HG02981 (cell line): ENCODE measurements at regions not wholly inside any gene's neighbourhood (a gene's known extent, or its start where the extent isn't known, plus 50 kb on each side); places are given as distances from the start of the nearest gene placed in this dataset.
"Not testable (repeated sequence)": the region's sequence is repeated elsewhere in the genome, so short reads cannot be mapped to it uniquely, and the experiment has no call there.

Experiments used
- ATAC-seq: cut with Tn5 transposase; IDR thresholded peaks from one replicate; pipeline ENCODE4 v1.9.1; 2021; ENCODE audit warnings: mild to moderate bottlenecking, moderate library complexity; ENCODE audit not compliant: unreplicated experiment

DNA sequence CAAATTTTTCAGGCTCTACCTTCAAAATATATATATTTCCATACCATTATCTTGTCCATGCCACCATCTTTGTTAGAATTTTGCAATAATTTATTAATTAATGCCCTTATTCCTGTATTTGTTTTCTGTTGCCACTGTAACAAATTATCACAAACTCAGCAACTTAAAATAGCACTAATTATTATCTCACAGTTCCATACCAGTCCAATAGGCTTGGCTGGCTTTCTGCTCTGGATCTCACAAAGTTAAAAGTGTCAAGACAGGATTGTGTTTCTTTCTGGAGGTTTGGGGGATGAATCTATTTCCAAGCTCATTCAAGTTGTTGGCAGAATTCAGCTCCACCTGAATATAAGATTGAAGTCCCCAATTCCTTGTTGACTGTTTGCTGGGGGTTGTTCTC lies 58.6 kb upstream of the SLC38A4 start:
- no peak for ATAC-seq

DNA sequence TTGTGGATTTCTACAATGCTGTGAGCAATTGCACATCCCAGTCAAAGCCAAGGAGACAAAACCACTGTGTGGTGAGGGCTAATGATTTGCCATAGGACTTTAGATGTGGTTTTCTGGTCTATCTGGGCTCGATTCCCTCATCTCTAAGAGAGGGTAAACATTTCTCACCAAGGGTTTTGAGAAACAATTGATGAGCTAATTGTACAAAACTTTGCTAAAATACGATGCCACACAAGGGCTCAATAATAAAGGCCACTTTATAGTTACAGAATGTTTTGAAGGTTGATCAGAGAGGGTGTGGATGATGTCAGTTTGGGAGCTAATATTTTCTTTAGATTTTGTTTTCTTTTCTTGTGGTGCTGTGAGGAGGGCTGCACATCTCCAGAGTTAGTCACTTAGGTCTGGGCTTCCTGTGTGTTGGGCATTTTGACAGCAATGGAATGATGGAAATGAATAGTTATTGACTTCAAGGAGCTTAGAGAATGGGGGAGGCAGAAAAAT lies 60.8 kb upstream of the SLC38A4 start:
- no peak for ATAC-seq

DNA sequence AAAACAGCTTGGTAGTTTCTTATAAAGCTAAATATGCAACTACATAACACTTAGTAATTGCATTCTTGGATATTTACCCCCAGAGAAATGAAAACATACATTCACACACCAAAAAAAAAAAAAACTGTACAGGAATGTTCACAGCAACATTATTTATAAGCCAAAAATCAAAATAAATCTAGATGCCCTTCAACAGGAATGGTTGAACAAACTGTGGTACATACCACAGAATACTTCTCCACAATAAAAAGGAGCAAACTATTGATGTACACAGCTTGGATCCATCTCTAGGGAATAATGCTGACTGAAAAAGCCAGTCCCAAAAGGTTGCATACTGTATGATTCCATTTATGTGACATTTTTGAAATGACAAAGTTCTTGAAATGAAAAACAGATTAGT lies 62.1 kb upstream of the SLC38A4 start:
- no peak for ATAC-seq

- no peak for ATAC-seq
Measured at GRCh38 chr12:46888568-46888967, 62.8 kb upstream of the SLC38A4 start.

GRCh38 chr12:46891306-46891705 lies 65.5 kb upstream of the SLC38A4 start:
- no peak for ATAC-seq

GRCh38 chr12:46892034-46892705 lies 66.4 kb upstream of the SLC38A4 start:
- ATAC-seq = no peak

DNA sequence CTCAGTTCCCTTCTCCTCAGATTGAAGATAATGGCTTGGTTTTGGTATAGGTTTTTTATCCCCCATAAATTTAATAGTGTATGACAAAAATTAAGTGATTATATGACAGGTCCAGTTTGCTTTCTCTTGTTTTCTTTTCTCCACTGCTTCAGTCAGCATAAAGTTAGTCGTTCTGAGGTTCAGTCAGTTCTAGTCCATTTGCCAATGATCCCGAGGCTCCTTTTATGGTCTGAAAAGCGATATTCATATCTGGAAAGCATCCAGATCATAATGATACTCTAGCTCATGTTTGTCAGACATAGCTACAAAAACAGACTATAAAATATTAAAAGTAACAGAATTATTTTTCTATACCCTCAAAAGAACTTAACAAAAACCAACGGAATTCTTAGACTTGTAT lies 67.1 kb upstream of the SLC38A4 start:
- ATAC-seq = no peak

- ATAC-seq = no peak
Measured at GRCh38 chr12:46893434-46893833, 67.6 kb upstream of the SLC38A4 start.

- ATAC-seq = no peak
Measured at GRCh38 chr12:46895726-46896125, 69.9 kb upstream of the SLC38A4 start.

- ATAC-seq = no peak
Measured at GRCh38 chr12:46896680-46897079, 70.9 kb upstream of the SLC38A4 start.

DNA sequence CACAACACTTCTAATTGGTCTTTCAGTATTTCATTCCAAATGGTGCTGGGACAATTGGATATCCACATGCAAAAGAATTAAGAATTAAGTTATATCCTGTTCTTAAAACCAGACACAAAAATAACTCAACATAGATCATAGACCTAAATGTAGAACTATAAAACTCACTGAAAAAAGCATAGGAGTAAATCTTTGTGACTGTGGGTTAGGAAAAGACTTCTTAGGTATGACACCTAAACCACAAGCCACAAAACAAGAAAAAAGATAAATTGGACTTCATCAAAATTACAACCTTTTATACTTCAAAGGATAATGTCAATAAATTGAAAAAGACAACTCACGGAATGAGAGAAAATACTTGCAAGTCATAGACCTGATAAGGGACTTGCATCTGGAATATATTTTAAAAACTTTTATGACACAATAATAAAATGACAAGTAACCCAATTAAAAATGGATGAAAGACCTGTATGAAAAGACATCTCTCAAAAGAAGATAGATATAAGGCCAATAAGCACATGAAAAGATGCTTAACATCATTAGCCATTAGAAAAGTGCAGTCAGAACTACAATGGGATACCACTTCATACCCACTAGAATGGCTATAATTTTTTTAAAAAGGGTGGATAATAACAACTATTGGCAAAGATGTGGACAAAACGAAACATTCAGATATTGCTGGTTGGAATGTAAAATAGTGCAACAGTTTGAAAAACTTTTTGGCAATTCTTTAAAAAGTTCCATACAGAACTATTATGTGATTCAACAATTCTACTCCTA lies 72.5 kb upstream of the SLC38A4 start:
- no peak for ATAC-seq

DNA sequence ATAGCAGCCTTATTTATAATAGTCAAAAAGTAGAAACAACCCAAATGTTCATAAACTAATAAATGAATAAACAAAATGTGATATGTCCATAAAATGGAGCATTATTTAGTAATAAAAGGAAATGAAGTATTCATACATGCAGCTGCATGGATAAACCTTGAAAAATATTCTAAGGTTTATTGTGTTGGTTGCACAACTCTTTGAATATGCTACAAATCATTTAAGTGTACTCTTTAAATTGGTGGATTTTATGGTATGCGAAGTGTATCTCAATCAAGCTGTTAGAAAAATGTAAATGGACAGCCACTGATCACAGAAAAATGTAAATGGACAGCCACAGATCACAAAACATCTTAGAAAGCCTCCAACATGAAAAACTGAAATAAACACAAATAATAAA lies 73.2 kb upstream of the SLC38A4 start:
- ATAC-seq = no peak

GRCh38 chr12:46900734-46901463 lies 75.1 kb upstream of the SLC38A4 start:
- ATAC-seq = no peak

- ATAC-seq = no peak
Measured at GRCh38 chr12:46901464-46902205, 75.8 kb upstream of the SLC38A4 start.

DNA sequence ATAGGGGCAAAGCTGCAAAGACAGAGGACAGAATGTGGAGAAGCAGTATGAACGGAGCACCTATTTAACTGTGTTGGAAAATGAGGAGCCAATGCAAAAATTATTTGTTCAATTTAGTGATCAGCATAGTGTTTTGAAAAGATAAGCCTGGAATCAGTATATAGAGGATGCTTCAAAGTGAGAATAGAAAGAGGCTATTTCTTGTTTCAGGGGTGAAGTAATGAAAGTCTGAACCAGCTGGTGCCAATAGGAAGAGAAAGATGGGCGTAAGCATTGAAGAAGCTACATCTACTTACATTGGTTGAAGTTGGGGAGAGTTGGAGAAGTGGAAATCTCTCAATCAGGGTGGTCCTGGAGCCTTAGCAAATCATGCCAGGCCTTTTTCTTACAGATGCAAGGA lies 77.3 kb upstream of the SLC38A4 start:
- no peak for ATAC-seq

GRCh38 chr12:46904406-46905238 lies 78.8 kb upstream of the SLC38A4 start:
- ATAC-seq = no peak

DNA sequence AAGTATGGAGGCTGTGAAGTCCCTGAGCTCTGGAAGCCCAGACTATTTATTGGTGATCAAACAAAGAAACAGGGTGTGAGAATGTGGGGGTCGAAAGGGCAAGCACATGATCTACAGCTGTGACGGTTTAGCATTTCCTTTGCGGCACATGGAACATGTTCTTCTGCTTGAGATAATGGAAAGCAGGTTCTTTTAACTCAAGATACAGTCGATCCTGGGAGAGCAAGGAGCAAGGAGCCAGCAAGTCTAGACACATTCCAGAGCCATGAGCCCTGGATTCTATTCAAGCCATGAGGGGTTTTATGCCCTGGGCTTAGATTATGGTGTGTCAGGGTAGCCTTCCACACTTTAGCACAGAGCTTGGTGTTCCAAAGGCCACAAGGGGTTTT lies 79.4 kb upstream of the SLC38A4 start:
- ATAC-seq = not testable (repeated sequence)

GRCh38 chr12:46907791-46908190 lies 82.0 kb upstream of the SLC38A4 start:
- ATAC-seq = no peak

DNA sequence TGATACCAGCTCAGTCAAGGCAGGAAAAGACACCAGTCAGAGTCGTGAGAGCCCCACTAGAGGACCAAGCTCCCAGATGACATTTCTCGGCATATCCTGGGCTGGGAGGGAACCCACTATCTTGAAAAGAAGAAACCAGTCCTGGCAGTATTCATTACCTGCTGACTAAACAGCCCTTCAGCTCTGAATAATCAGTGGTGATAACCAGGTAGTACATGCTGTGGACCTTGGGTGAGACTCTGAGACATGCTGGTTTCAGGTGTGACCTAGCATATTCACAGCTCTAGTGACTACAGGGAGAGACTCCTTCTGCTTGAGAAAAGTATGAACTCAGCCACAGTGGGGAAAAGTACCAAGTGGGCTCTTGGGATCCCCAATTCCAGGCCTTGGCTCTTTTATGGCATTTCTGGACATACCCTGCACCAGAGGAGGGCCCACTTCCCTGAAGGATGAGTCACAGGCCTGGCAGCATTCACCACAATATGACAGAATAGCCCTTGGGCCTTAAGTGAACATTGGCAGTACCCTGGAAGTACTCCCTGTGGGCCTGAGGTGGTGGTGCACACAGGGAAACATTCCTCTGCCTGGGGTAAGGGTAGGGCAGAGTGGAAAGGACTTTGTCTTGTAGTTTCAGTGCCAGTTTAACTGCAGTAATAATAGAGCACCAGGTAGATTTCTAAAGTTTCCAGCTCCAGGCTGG lies 82.6 kb upstream of the SLC38A4 start:
- ATAC-seq = no peak
